Thoracic aorta (tissue), 2 donors: ENCODE measurements at regions not wholly inside any gene's neighbourhood (a gene's known extent, or its start where the extent isn't known, plus 50 kb on each side); places are given as distances from the start of the nearest gene placed in this dataset.
A peak's percentile ranks its signal among the peaks of the same experiment; 100 is the strongest.

ENCODE experiments used
- ATAC-seq: fragments of 150-250 bp; one replicate; pipeline ENCODE4 v1.8.0; 2017; ENCODE audit warnings: low read depth; ENCODE audit not compliant: insufficient number of reproducible peaks, low FRiP score
- DNase-seq: peaks from one replicate; pipeline ENCODE4 v3.0.0-alpha.2; 2020; ENCODE audit warnings: low spot score
- H3K27ac ChIP-seq, 2 donors: fragments of 200-600 bp; sonication (generic); 1 replicate in 1 of 2; 2 replicates in 1 of 2; pipeline ENCODE4 v1.5.1; 2016; ENCODE audit warnings: mild to moderate bottlenecking in 2 of 2, moderate library complexity in 2 of 2
- H3K27me3 ChIP-seq: fragments of 200-600 bp; sonication (generic); replicated peaks from 2 replicates; pipeline ENCODE4 v1.6.0; 2016; ENCODE audit warnings: mild to moderate bottlenecking; ENCODE audit not compliant: insufficient read depth
- H3K36me3 ChIP-seq: fragments of 200-600 bp; sonication (generic); one replicate; pipeline ENCODE4 v1.5.1; 2016
- H3K4me1 ChIP-seq, 2 donors: fragments of 200-600 bp; sonication (generic); 1 replicate in 1 of 2; 2 replicates in 1 of 2; pipeline versions ENCODE4 v1.5.1 to v1.6.0; 2016; ENCODE audit warnings: low read depth in 2 of 2, mild to moderate bottlenecking in 1 of 2; ENCODE audit not compliant: control insufficient read depth in 1 of 2
- H3K4me3 ChIP-seq: fragments of 200-600 bp; sonication (generic); 2 replicates; pipeline ENCODE4 v1.5.1; 2016; ENCODE audit warnings: mild to moderate bottlenecking
- H3K9me3 ChIP-seq: fragments of 200-600 bp; sonication (generic); 2 replicates; pipeline ENCODE4 v1.5.1; 2016
- CTCF ChIP-seq: fragments of 200-600 bp; sonication (generic); IDR thresholded peaks from one replicate; pipeline ENCODE4 v1.5.1; 2019; ENCODE audit warnings: antibody characterized with exemption

- Histone ChIP-seq H3K4me1 (peaks cover 10 to 15% of the 10 kb centered on the region in 2 donors), H3K36me3 (no peaks in the 10 kb centered on the region), H3K9me3 (no peaks in the 10 kb centered on the region), H3K27ac (peak overlapping the region in 1 of 2 donors; percentile 3), H3K27me3 (no peaks in the 10 kb centered on the region), H3K4me3 (no peak overlapping the region)
- no peak for TF ChIP-seq CTCF
- no peak for ATAC-seq
- DNase-seq = no peak
Observed at GRCh38 chr2:64852771-64853241, 136.4 kb upstream of the SLC1A4 start.

DNA sequence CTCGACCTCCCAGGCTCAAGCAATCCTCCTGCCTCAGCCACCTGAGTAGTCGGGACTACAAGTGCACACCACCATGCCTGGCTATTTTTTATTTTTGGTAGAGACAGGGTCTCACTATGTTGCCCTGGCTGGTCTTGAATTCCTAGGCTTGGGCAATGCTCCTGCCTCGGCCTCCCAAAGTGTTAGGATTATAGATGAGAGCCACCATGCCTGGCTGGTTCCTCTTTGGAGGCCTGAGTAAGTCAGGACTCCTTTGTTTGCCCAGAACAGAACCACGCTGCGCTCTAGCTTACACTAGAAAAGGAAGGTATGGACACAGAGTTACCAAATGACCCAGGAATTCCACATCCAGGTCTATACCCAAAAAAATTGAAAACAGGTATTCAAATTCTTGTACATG is 135.9 kb upstream of the SLC1A4 start:
- DNase-seq (no peak), ATAC-seq (no peak)
- Histone ChIP-seq H3K4me3 (no peak overlapping the region), H3K27me3 (no peaks in the 10 kb centered on the region), H3K9me3 (no peaks in the 10 kb centered on the region), H3K27ac (no peak overlapping the region), H3K4me1 (peaks cover 15 to 20% of the 10 kb centered on the region in 2 donors), H3K36me3 (no peaks in the 10 kb centered on the region)
- no peak for TF ChIP-seq CTCF

GRCh38 chr2:64853894-64854293 is 135.3 kb upstream of the SLC1A4 start:
- H3K36me3 ChIP-seq = no peaks in the 10 kb centered on the region
- no peak for ATAC-seq
- no peak for TF ChIP-seq CTCF
- H3K4me3 ChIP-seq = no peak overlapping the region
- H3K27me3 ChIP-seq = no peaks in the 10 kb centered on the region
- no peaks in the 10 kb centered on the region for H3K9me3 ChIP-seq
- peaks cover 21 to 26% of the 10 kb centered on the region in 2 donors for H3K4me1 ChIP-seq
- no peak overlapping the region for H3K27ac ChIP-seq
- no peak for DNase-seq

DNA sequence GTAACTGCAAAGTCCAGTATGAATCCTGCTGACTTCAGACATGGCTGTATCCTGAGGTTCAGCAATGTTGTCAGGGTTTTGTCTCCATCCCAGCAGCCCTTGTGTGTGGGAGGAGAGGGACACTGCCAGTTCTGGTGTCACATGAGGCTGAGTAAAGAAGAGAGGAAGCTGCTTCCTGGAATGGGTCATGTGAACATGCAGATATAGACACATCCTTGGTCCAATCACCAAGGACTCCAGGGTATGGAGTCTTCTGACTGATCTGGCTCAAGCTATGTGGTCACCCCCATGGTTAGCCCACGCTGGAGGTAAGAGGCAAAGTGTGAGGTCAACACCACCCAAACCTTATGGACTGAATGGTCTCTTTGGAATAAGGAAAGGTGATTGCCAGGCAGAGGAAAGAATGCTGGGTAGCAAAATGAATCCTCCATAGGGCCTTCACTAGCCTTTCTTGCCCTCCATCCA is 134.4 kb upstream of the SLC1A4 start:
- Histone ChIP-seq H3K27me3 (no peaks in the 10 kb centered on the region), H3K36me3 (no peaks in the 10 kb centered on the region), H3K4me1 (peaks cover 28 to 35% of the 10 kb centered on the region in 2 donors), H3K4me3 (no peak overlapping the region), H3K9me3 (no peaks in the 10 kb centered on the region), H3K27ac (no peak overlapping the region)
- DNase-seq (no peak), ATAC-seq (no peak)
- no peak for TF ChIP-seq CTCF

GRCh38 chr2:64857581-64858471 is 131.4 kb upstream of the SLC1A4 start:
- DNase-seq (no peak), ATAC-seq (no peak)
- H3K36me3 ChIP-seq = no peaks in the 10 kb centered on the region
- no peaks in the 10 kb centered on the region for H3K27me3 ChIP-seq
- no peak for TF ChIP-seq CTCF
- peak overlapping the region; percentile 42 for H3K4me3 ChIP-seq
- peak overlapping the region; percentile 82 to 97 for H3K27ac ChIP-seq
- H3K4me1 ChIP-seq = peaks cover 28 to 37% of the 10 kb centered on the region in 2 donors
- H3K9me3 ChIP-seq = no peaks in the 10 kb centered on the region
